ENCODE measurements at regions not wholly inside any gene's neighbourhood (a gene's known extent, or its start where the extent isn't known, plus 50 kb on each side); places are given as distances from the start of the nearest gene placed in this dataset.
"Not testable (repeated sequence)": the region's sequence is repeated elsewhere in the genome, so short reads cannot be mapped to it uniquely, and the experiment has no call there.

DNA sequence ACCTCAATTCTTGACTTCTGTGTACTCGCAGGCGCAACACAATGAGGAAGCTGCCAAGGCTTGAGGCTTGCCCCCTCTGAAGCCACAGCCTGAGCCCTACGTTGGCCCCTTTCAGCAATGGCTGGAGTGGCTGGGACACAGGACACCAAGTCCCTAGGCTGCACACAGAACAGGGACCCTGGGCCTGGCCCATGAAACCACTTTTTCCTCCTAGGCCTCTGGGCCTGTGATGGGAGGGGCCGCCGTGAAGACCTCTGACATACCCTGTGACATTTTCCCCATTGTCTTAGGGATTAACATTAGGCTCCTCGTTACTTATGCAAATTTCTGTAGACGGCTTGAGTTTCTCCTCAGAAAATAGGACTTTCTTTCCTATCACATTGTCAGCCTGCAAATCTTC lies 507.2 kb upstream of the ZNF608 start:
- H3K4me3 ChIP-seq (ENCODE audit: low read depth, low read length); H3K27me3 ChIP-seq (ENCODE audit: control insufficient read depth, insufficient read depth, low read length); H3K4me1 ChIP-seq (ENCODE audit: control insufficient read depth, insufficient read depth, low read length); H3K9me3 ChIP-seq (ENCODE audit: control insufficient read depth, insufficient read depth, low read length); DNase-seq (ENCODE audit: low read depth in 4 of 6, low spot score in 6 of 6); H3K36me3 ChIP-seq (ENCODE audit: control insufficient read depth, insufficient read depth, low read length); H3K27ac ChIP-seq (ENCODE audit: low read depth, low read length): not testable (repeated sequence)
- WGBS (ENCODE audit: insufficient coverage), result 98% methylated on average over 7 of the region's 7 CpGs

GRCh38 chr5:125254267-125254666 lies 507.8 kb upstream of the ZNF608 start:
- Histone ChIP-seq H3K9me3 (ENCODE audit: control insufficient read depth, insufficient read depth, low read length) (peaks cover 4% of the 10 kb centered on the region), H3K27ac (ENCODE audit: low read depth, low read length) (no peak overlapping the region), H3K27me3 (ENCODE audit: control insufficient read depth, insufficient read depth, low read length) (no peaks in the 10 kb centered on the region), H3K36me3 (ENCODE audit: control insufficient read depth, insufficient read depth, low read length) (no peaks in the 10 kb centered on the region), H3K4me3 (ENCODE audit: low read depth, low read length) (no peak overlapping the region), H3K4me1 (ENCODE audit: control insufficient read depth, insufficient read depth, low read length) (no peaks in the 10 kb centered on the region)
- DNase-seq (ENCODE audit: low read depth in 4 of 6, low spot score in 6 of 6), result no peak
- WGBS (ENCODE audit: insufficient coverage), result 71% methylated on average over 2 of the region's 3 CpGs

GRCh38 chr5:125256296-125256695 lies 509.9 kb upstream of the ZNF608 start:
- H3K4me1 ChIP-seq (ENCODE audit: control insufficient read depth, insufficient read depth, low read length), result no peaks in the 10 kb centered on the region
- no peak for DNase-seq (ENCODE audit: low read depth in 4 of 6, low spot score in 6 of 6)
- no peak overlapping the region for H3K4me3 ChIP-seq (ENCODE audit: low read depth, low read length)
- WGBS (ENCODE audit: insufficient coverage), result 100% methylated on average over 1 of the region's 3 CpGs
- H3K27me3 ChIP-seq (ENCODE audit: control insufficient read depth, insufficient read depth, low read length), result no peaks in the 10 kb centered on the region
- H3K36me3 ChIP-seq (ENCODE audit: control insufficient read depth, insufficient read depth, low read length), result no peaks in the 10 kb centered on the region
- H3K27ac ChIP-seq (ENCODE audit: low read depth, low read length), result no peak overlapping the region
- peaks cover 4% of the 10 kb centered on the region for H3K9me3 ChIP-seq (ENCODE audit: control insufficient read depth, insufficient read depth, low read length)

GRCh38 chr5:125257057-125257972 lies 510.9 kb upstream of the ZNF608 start:
- DNase-seq (ENCODE audit: low read depth in 4 of 6, low spot score in 6 of 6), result peak in 2 of 6 donors; percentile 31 to 59

DNA sequence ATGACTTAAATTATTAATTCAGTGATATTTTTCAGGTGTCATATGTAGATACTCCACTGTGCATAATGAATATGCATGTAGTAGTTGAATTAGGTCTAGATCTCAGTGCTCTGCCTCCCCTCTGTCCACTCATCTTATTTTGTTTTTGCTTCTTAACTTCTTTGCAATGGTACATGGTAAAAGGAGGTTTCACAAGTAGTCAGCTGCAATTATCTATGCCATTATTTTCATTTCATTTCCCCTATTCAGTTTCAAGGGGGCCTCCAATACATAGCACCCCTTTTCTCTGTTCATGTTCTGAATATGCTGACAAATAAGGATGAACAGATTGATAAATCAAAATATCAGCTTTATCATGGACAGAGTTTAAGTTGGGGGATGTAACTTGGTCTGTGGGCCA lies 511.6 kb upstream of the ZNF608 start:
- no peak for DNase-seq (ENCODE audit: low read depth in 4 of 6, low spot score in 6 of 6)
- no peaks in the 10 kb centered on the region for H3K27me3 ChIP-seq (ENCODE audit: control insufficient read depth, insufficient read depth, low read length)
- no peak overlapping the region for H3K27ac ChIP-seq (ENCODE audit: low read depth, low read length)
- no peak overlapping the region for H3K4me3 ChIP-seq (ENCODE audit: low read depth, low read length)
- no peaks in the 10 kb centered on the region for H3K36me3 ChIP-seq (ENCODE audit: control insufficient read depth, insufficient read depth, low read length)
- no peaks in the 10 kb centered on the region for H3K4me1 ChIP-seq (ENCODE audit: control insufficient read depth, insufficient read depth, low read length)
- H3K9me3 ChIP-seq (ENCODE audit: control insufficient read depth, insufficient read depth, low read length), result peaks cover 4% of the 10 kb centered on the region

More at GRCh38 chr5:125257057-125257972, 510.9 kb upstream of the ZNF608 start:
- Histone ChIP-seq H3K4me3 (ENCODE audit: low read depth, low read length) (no peak overlapping the region), H3K9me3 (ENCODE audit: control insufficient read depth, insufficient read depth, low read length) (peaks cover 4% of the 10 kb centered on the region), H3K36me3 (ENCODE audit: control insufficient read depth, insufficient read depth, low read length) (no peaks in the 10 kb centered on the region), H3K4me1 (ENCODE audit: control insufficient read depth, insufficient read depth, low read length) (no peaks in the 10 kb centered on the region), H3K27ac (ENCODE audit: low read depth, low read length) (no peak overlapping the region), H3K27me3 (ENCODE audit: control insufficient read depth, insufficient read depth, low read length) (no peaks in the 10 kb centered on the region)
- WGBS (ENCODE audit: insufficient coverage), result 72% methylated on average over 3 of the region's 4 CpGs

GRCh38 chr5:125258615-125259014 lies 512.2 kb upstream of the ZNF608 start:
- DNase-seq (ENCODE audit: low read depth in 4 of 6, low spot score in 6 of 6), result no peak
- Histone ChIP-seq H3K9me3 (ENCODE audit: control insufficient read depth, insufficient read depth, low read length) (peaks cover 4% of the 10 kb centered on the region), H3K27me3 (ENCODE audit: control insufficient read depth, insufficient read depth, low read length) (no peaks in the 10 kb centered on the region), H3K36me3 (ENCODE audit: control insufficient read depth, insufficient read depth, low read length) (no peaks in the 10 kb centered on the region), H3K4me3 (ENCODE audit: low read depth, low read length) (no peak overlapping the region), H3K4me1 (ENCODE audit: control insufficient read depth, insufficient read depth, low read length) (no peaks in the 10 kb centered on the region), H3K27ac (ENCODE audit: low read depth, low read length) (no peak overlapping the region)
- no CpG with 5 or more reads among the region's 2 CpGs for WGBS (ENCODE audit: insufficient coverage)

DNA sequence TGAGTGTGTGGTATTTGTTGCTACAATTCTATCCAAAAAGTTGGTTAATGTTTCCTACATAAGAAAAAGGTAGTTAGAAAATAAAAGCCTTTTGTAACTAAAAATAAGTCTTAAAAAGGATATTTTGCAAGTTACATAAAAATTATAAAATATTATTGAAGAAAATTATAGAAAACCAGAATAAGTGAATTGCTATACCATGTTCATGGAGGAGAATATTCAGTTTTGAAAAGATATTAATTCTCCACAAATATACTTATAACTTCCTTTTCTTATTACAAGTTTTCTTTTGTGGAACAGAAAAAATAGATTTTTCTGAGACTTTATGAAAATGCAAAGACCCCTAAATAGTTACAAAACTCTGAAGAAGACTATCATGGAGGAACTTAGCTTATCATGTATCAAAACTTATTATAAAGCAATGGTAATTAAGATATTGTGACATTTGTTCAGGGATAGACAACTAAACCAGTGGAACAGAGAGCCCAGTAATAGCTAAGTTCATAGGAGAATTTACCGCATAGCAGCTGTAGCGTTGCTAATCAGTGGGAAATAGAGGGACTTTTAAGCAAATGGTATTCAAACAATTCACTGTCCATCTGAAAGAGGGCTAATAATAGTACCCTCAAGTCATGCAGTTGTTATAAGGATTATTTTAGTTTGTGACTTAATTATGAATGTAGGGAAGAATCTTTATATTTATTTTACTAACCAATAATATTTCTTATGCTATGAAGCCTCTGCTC lies 515.2 kb upstream of the ZNF608 start:
- DNase-seq (ENCODE audit: low read depth in 4 of 6, low spot score in 6 of 6), result no peak
- Histone ChIP-seq H3K4me1 (ENCODE audit: control insufficient read depth, insufficient read depth, low read length) (no peaks in the 10 kb centered on the region), H3K27ac (ENCODE audit: low read depth, low read length) (no peak overlapping the region), H3K9me3 (ENCODE audit: control insufficient read depth, insufficient read depth, low read length) (no peaks in the 10 kb centered on the region), H3K27me3 (ENCODE audit: control insufficient read depth, insufficient read depth, low read length) (no peaks in the 10 kb centered on the region), H3K4me3 (ENCODE audit: low read depth, low read length) (no peak overlapping the region), H3K36me3 (ENCODE audit: control insufficient read depth, insufficient read depth, low read length) (no peaks in the 10 kb centered on the region)
- no CpG with 5 or more reads among the region's 2 CpGs for WGBS (ENCODE audit: insufficient coverage)

- no peak overlapping the region for H3K27ac ChIP-seq (ENCODE audit: low read depth, low read length)
- no peak overlapping the region for H3K4me3 ChIP-seq (ENCODE audit: low read depth, low read length)
- no peaks in the 10 kb centered on the region for H3K4me1 ChIP-seq (ENCODE audit: control insufficient read depth, insufficient read depth, low read length)
- no CpG with 5 or more reads among the region's 4 CpGs for WGBS (ENCODE audit: insufficient coverage)
- H3K9me3 ChIP-seq (ENCODE audit: control insufficient read depth, insufficient read depth, low read length), result no peaks in the 10 kb centered on the region
- DNase-seq (ENCODE audit: low read depth in 4 of 6, low spot score in 6 of 6), result no peak
- no peaks in the 10 kb centered on the region for H3K36me3 ChIP-seq (ENCODE audit: control insufficient read depth, insufficient read depth, low read length)
- no peaks in the 10 kb centered on the region for H3K27me3 ChIP-seq (ENCODE audit: control insufficient read depth, insufficient read depth, low read length)
Observed at GRCh38 chr5:125262782-125263181, 516.3 kb upstream of the ZNF608 start.

DNA sequence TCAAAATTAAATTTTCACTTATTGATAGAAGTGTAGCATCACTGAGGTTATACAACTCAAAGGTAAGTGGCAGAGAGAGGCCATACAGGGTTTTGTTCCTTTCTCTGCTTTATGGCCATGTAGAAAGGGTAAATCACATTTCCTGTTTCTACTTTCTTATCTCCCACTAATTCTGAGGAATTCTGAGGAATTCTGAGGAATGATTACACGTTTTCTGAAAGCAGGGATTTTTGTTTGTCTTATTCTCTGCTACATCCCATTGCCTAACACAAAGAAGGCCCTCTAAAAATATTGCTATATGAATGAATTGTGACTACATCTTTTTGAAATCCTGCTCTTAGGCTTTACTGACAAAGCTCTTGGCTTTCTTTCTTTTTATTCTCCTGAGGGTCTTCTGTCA lies 516.9 kb upstream of the ZNF608 start:
- no peaks in the 10 kb centered on the region for H3K27me3 ChIP-seq (ENCODE audit: control insufficient read depth, insufficient read depth, low read length)
- H3K27ac ChIP-seq (ENCODE audit: low read depth, low read length), result no peak overlapping the region
- H3K36me3 ChIP-seq (ENCODE audit: control insufficient read depth, insufficient read depth, low read length), result no peaks in the 10 kb centered on the region
- no peak for DNase-seq (ENCODE audit: low read depth in 4 of 6, low spot score in 6 of 6)
- H3K9me3 ChIP-seq (ENCODE audit: control insufficient read depth, insufficient read depth, low read length), result no peaks in the 10 kb centered on the region
- WGBS (ENCODE audit: insufficient coverage), result no CpG with 5 or more reads among the region's 1 CpG
- no peaks in the 10 kb centered on the region for H3K4me1 ChIP-seq (ENCODE audit: control insufficient read depth, insufficient read depth, low read length)
- H3K4me3 ChIP-seq (ENCODE audit: low read depth, low read length), result no peak overlapping the region

- H3K9me3 ChIP-seq (ENCODE audit: control insufficient read depth, insufficient read depth, low read length), result no peaks in the 10 kb centered on the region
- no peak overlapping the region for H3K4me3 ChIP-seq (ENCODE audit: low read depth, low read length)
- H3K4me1 ChIP-seq (ENCODE audit: control insufficient read depth, insufficient read depth, low read length), result no peaks in the 10 kb centered on the region
- no peaks in the 10 kb centered on the region for H3K27me3 ChIP-seq (ENCODE audit: control insufficient read depth, insufficient read depth, low read length)
- WGBS (ENCODE audit: insufficient coverage), result no CpG with 5 or more reads among the region's 2 CpGs
- H3K36me3 ChIP-seq (ENCODE audit: control insufficient read depth, insufficient read depth, low read length), result no peaks in the 10 kb centered on the region
- no peak overlapping the region for H3K27ac ChIP-seq (ENCODE audit: low read depth, low read length)
- no peak for DNase-seq (ENCODE audit: low read depth in 4 of 6, low spot score in 6 of 6)
Observed at GRCh38 chr5:125266106-125266505, 519.7 kb upstream of the ZNF608 start.
